ENCODE measurements at regions not wholly inside any gene's neighbourhood (a gene's known extent, or its start where the extent isn't known, plus 50 kb on each side); places are given as distances from the start of the nearest gene placed in this dataset.

GRCh38 chr9:31243386-31243785 is 1141.1 kb upstream of the ACO1 start:
- no TSS peak for BruUV-seq (replicated peaks)
- Histone ChIP-seq H2BK20ac (ENCODE audit: low read depth, low read length) (no peak overlapping the region), H3K4ac (ENCODE audit: low read depth, low read length) (no peak overlapping the region)

More at GRCh38 chr9:31243386-31243785, 1141.1 kb upstream of the ACO1 start:
- no peaks in the 10 kb centered on the region for H3K79me1 ChIP-seq (ENCODE audit: low read depth in 1 of 2, low read length in 2 of 2)
- H3K9ac ChIP-seq (ENCODE audit: low read depth, low read length), result no peak overlapping the region
- H3K27me3 ChIP-seq (ENCODE audit: control insufficient read depth, insufficient read depth, low read length), result no peaks in the 10 kb centered on the region
- H3K4me3 ChIP-seq (ENCODE audit: insufficient read depth, low read depth, low read length), result no peak overlapping the region
- H3K36me3 ChIP-seq (ENCODE audit: control insufficient read depth, insufficient read depth, low read length), result no peaks in the 10 kb centered on the region
- H3K14ac ChIP-seq (replicated peaks; ENCODE audit: low read depth, low read length), result no peak overlapping the region
- ChIA-PET POLR2A (ENCODE audit: unreplicated experiment) (no interaction called here), CTCF (no interaction called here)
- H4K91ac ChIP-seq (ENCODE audit: insufficient read depth, low read depth, low read length), result no peak overlapping the region
- ATAC-seq (ENCODE audit: low read depth), result no peak
- H3K27ac ChIP-seq (ENCODE audit: insufficient read depth, low read length), result no peak overlapping the region
- dilution Hi-C loops (cut with HindIII; ENCODE audit: low sequenced_read_pairs, unreplicated experiment), result no loop called here
- H2AK5ac ChIP-seq (ENCODE audit: low read depth, low read length), result no peak overlapping the region
- H2AK9ac ChIP-seq (replicated peaks; ENCODE audit: low read depth, low read length, poor library complexity), result no peak overlapping the region
- no peak overlapping the region for H4K5ac ChIP-seq (ENCODE audit: low read depth, low read length)
- H3K56ac ChIP-seq (ENCODE audit: extremely low read depth, insufficient read depth, low read length), result no peak overlapping the region
- no peak overlapping the region for H2AFZ ChIP-seq (replicated peaks; ENCODE audit: low read length, poor library complexity)
- no peaks in the 10 kb centered on the region for H3K4me1 ChIP-seq (ENCODE audit: control insufficient read depth, insufficient read depth, low read length)
- in situ Hi-C loops (cut with MboI; ENCODE audit: low sequenced_read_pairs), result no loop called here
- no peak for TF ChIP-seq SMC3 (IDR thresholded peaks at IDR 0.05; ENCODE audit: low read depth, low read length)
- no peak for TF ChIP-seq CEBPB (IDR thresholded peaks at IDR 0.05; ENCODE audit: low read depth, low read length)
- no peak for TF ChIP-seq POLR2A (IDR thresholded peaks at IDR 0.05; ENCODE audit: low read depth, low read length)
- no peak for TF ChIP-seq RCOR1 (IDR thresholded peaks at IDR 0.05; ENCODE audit: insufficient replicate concordance, low read length)
- TF ChIP-seq MXI1 (IDR thresholded peaks at IDR 0.05; ENCODE audit: borderline replicate concordance, low read depth, low read length), result no peak
- no peak for TF ChIP-seq NFE2L2 (IDR thresholded peaks at IDR 0.05; ENCODE audit: low read depth, low read length)
- no peak overlapping the region for H3K23ac ChIP-seq (ENCODE audit: low read depth, low read length)
- no peak overlapping the region for H2BK15ac ChIP-seq (ENCODE audit: low read depth, low read length)
- intact Hi-C loops (cut with micrococcal nuclease), result no loop called here
- H4K8ac ChIP-seq (ENCODE audit: low read depth in 2 of 2, low read length in 2 of 2), result no peak overlapping the region
- 0 out of 2 replicates have a peak, but pooled peaks cover 2% of the 10 kb centered on the region for H3K9me3 ChIP-seq (ENCODE audit: control insufficient read depth, insufficient read depth, low read length)
- WGBS, 2 experiments (ENCODE audit: extremely low coverage in 2 of 2, insufficient read length in 1 of 2), result no CpG with 5 or more reads among the region's 1 CpG
- H4K20me1 ChIP-seq (ENCODE audit: insufficient read depth, low read length), result no peaks in the 10 kb centered on the region
- H3K9me1 ChIP-seq (ENCODE audit: insufficient read depth, low read length), result no peaks in the 10 kb centered on the region
- no peak overlapping the region for H3K18ac ChIP-seq (ENCODE audit: low read depth, low read length)
- H2BK120ac ChIP-seq (ENCODE audit: low read depth, low read length), result no peak overlapping the region
- no peak overlapping the region for H3K4me2 ChIP-seq (ENCODE audit: low read depth, low read length)
- DNase-seq, result no peak
- no peak overlapping the region for H2BK5ac ChIP-seq (ENCODE audit: low read depth, low read length, poor library complexity, severe bottlenecking)
